22Rv1 (cell line): ENCODE measurements at regions not wholly inside any gene's neighbourhood (a gene's known extent, or its start where the extent isn't known, plus 50 kb on each side); places are given as distances from the start of the nearest gene placed in this dataset.

Experiments used
- CTCF ChIP-seq: fragments of 450-650 bp; IDR thresholded peaks from 2 replicates; pipeline ENCODE4 v1.5.1; 2017; ENCODE audit warnings: mild to moderate bottlenecking
- ZFX ChIP-seq: fragments of 450-650 bp; IDR thresholded peaks from 2 replicates; pipeline ENCODE4 v1.6.1; 2017; ENCODE audit warnings: antibody characterized with exemption, borderline replicate concordance

GRCh38 chr7:69189406-69189805 is 408.9 kb upstream of the AUTS2 start:
- TF ChIP-seq CTCF (no peak), ZFX (no peak)
